H9 (cell line): ENCODE measurements at regions not wholly inside any gene's neighbourhood (a gene's known extent, or its start where the extent isn't known, plus 50 kb on each side); places are given as distances from the start of the nearest gene placed in this dataset.

Experiments
- DNase-seq: peaks from one replicate; pipeline ENCODE4 v3.0.0-alpha.2; 2017
- H2AFZ ChIP-seq: one replicate; pipeline ENCODE4 v1.6.1; 2013; ENCODE audit warnings: mild to moderate bottlenecking, low read length, control low read depth, moderate library complexity
- H2AK5ac ChIP-seq: 2 replicates; pipeline ENCODE4 v1.6.1; 2013; ENCODE audit warnings: low read length, control low read depth, mixed read lengths; ENCODE audit not compliant: insufficient read length
- H2BK120ac ChIP-seq: one replicate; pipeline ENCODE4 v1.6.1; 2013; ENCODE audit warnings: low read depth, mild to moderate bottlenecking, low read length, control low read depth, inconsistent platforms; ENCODE audit not compliant: poor library complexity, severe bottlenecking
- H2BK12ac ChIP-seq: 2 replicates; pipeline ENCODE4 v1.6.1; 2013; ENCODE audit warnings: low read length, control low read depth, mixed read lengths, low read depth; ENCODE audit not compliant: insufficient read length
- H2BK15ac ChIP-seq: 2 replicates; pipeline ENCODE4 v1.6.1; 2013; ENCODE audit warnings: low read depth, low read length, control low read depth
- H2BK20ac ChIP-seq: one replicate; pipeline ENCODE4 v1.6.1; 2013; ENCODE audit warnings: low read depth, mild to moderate bottlenecking, low read length, control low read depth, inconsistent platforms; ENCODE audit not compliant: poor library complexity, severe bottlenecking
- H2BK5ac ChIP-seq: 2 replicates; pipeline ENCODE4 v1.6.1; 2013; ENCODE audit warnings: low read length, control low read depth, mixed read lengths; ENCODE audit not compliant: insufficient read length
- H3K14ac ChIP-seq: 2 replicates; pipeline ENCODE4 v1.6.1; 2013; ENCODE audit warnings: low read length, control low read depth; ENCODE audit not compliant: insufficient read depth
- H3K18ac ChIP-seq: 2 replicates; pipeline ENCODE4 v1.6.1; 2013; ENCODE audit warnings: low read depth, mild to moderate bottlenecking, mixed read lengths, low read length, control low read depth; ENCODE audit not compliant: insufficient read length
- H3K23ac ChIP-seq: 2 replicates; pipeline ENCODE4 v1.6.1; 2013; ENCODE audit warnings: low read length, control low read depth, mixed read lengths, low read depth; ENCODE audit not compliant: insufficient read length
- H3K23me2 ChIP-seq: 2 replicates; pipeline ENCODE4 v1.6.1; 2013; ENCODE audit warnings: low read depth, mild to moderate bottlenecking, mixed read lengths, low read length, control low read depth; ENCODE audit not compliant: insufficient read length, poor library complexity, severe bottlenecking
- H3K27ac ChIP-seq: 2 replicates; pipeline ENCODE4 v1.5.1; 2013; ENCODE audit warnings: low read length, control low read depth, mixed read lengths, low read depth; ENCODE audit not compliant: insufficient read length
- H3K27me3 ChIP-seq: 2 replicates; pipeline ENCODE4 v1.6.1; 2013; ENCODE audit warnings: low read length, control low read depth, inconsistent platforms; ENCODE audit not compliant: insufficient read depth
- H3K4ac ChIP-seq: 2 replicates; pipeline ENCODE4 v1.6.1; 2013; ENCODE audit warnings: low read depth, mild to moderate bottlenecking, control low read depth, inconsistent platforms, low read length, moderate library complexity
- H3K4me1 ChIP-seq: 2 replicates; pipeline ENCODE4 v1.6.1; 2013; ENCODE audit warnings: low read length, control low read depth, inconsistent platforms; ENCODE audit not compliant: insufficient read depth
- H3K4me2 ChIP-seq: 2 replicates; pipeline ENCODE4 v1.6.1; 2013; ENCODE audit warnings: low read length, control low read depth, mixed read lengths; ENCODE audit not compliant: insufficient read length, insufficient read depth
- H3K56ac ChIP-seq: 2 replicates; pipeline ENCODE4 v1.6.1; 2013; ENCODE audit warnings: low read depth, mild to moderate bottlenecking, mixed read lengths, low read length, control low read depth; ENCODE audit not compliant: insufficient read length
- H3K79me1 ChIP-seq: 2 replicates; pipeline ENCODE4 v1.6.1; 2013; ENCODE audit warnings: low read depth, mild to moderate bottlenecking, moderate library complexity, low read length, control low read depth, inconsistent platforms; ENCODE audit not compliant: insufficient read depth, poor library complexity, severe bottlenecking
- H3K79me2 ChIP-seq: 2 replicates; pipeline ENCODE4 v1.6.1; 2013; ENCODE audit warnings: low read length, control low read depth, inconsistent platforms; ENCODE audit not compliant: insufficient read depth
- H3K9ac ChIP-seq: 2 replicates; pipeline ENCODE4 v1.6.1; 2013; ENCODE audit warnings: low read length, control low read depth, mixed read lengths; ENCODE audit not compliant: insufficient read length; ENCODE audit errors: extremely low read depth
- H3K9me3 ChIP-seq: one replicate; pipeline ENCODE4 v1.6.1; 2013; ENCODE audit warnings: low read depth, low read length, inconsistent platforms; ENCODE audit not compliant: control insufficient read depth
- H3T11ph ChIP-seq: one replicate; pipeline ENCODE4 v1.6.1; 2013; ENCODE audit warnings: mild to moderate bottlenecking, low read length, control low read depth, inconsistent platforms
- H4K20me1 ChIP-seq: one replicate; pipeline ENCODE4 v1.6.1; 2013; ENCODE audit not compliant: control insufficient read depth, insufficient read length, insufficient read depth
- H4K5ac ChIP-seq: 2 replicates; pipeline ENCODE4 v1.6.1; 2013; ENCODE audit warnings: low read depth, mild to moderate bottlenecking, mixed read lengths, low read length, control low read depth; ENCODE audit not compliant: insufficient read length
- H4K8ac ChIP-seq: replicated peaks from 2 replicates; pipeline ENCODE4 v1.6.1; 2013; ENCODE audit warnings: low read length, control low read depth, mixed read lengths, low read depth; ENCODE audit not compliant: insufficient read length
- H4K91ac ChIP-seq: 2 replicates; pipeline ENCODE4 v1.6.1; 2013; ENCODE audit warnings: low read depth, mild to moderate bottlenecking, moderate library complexity, mixed read lengths, low read length, control low read depth; ENCODE audit not compliant: insufficient read length
- H3K27ac Mint-ChIP-seq, 3 experiments: 2 replicates in 2 of 3; 3 replicates in 1 of 3; pipeline ENCODE4 v1.8.0; 2020 to 2021; ENCODE audit warnings: mixed read lengths in 3 of 3, mild to moderate bottlenecking in 1 of 3, moderate library complexity in 1 of 3
- H3K27me3 Mint-ChIP-seq: 2 replicates; pipeline ENCODE4 v1.8.0; 2021; ENCODE audit warnings: low read depth, mild to moderate bottlenecking, moderate library complexity, mixed read lengths
- H3K36me3 Mint-ChIP-seq, 3 experiments: 2 replicates in 2 of 3; 3 replicates in 1 of 3; pipeline ENCODE4 v1.8.0; 2020 to 2021; ENCODE audit warnings: low read depth in 3 of 3, mixed read lengths in 3 of 3; ENCODE audit not compliant: insufficient read depth in 1 of 3
- H3K4me1 Mint-ChIP-seq, 2 experiments: 2 replicates each; pipeline ENCODE4 v1.8.0; 2020; ENCODE audit warnings: mixed read lengths in 2 of 2
- H3K4me3 Mint-ChIP-seq, 2 experiments: 2 replicates in 1 of 2; 3 replicates in 1 of 2; pipeline ENCODE4 v1.8.0; 2020 to 2021; ENCODE audit warnings: mild to moderate bottlenecking in 2 of 2, mixed read lengths in 2 of 2, moderate library complexity in 1 of 2
- H3K9me3 Mint-ChIP-seq, 2 experiments: 2 replicates in 1 of 2; 3 replicates in 1 of 2; pipeline ENCODE4 v1.8.0; 2020; ENCODE audit warnings: mild to moderate bottlenecking in 2 of 2, mixed read lengths in 2 of 2, moderate library complexity in 1 of 2
- CTCF ChIP-seq: fragments of 200-600 bp; sonication (generic); conservative IDR thresholded peaks from 3 replicates; pipeline ENCODE4 v1.8.0; 2021; ENCODE audit warnings: antibody characterized with exemption, mild to moderate bottlenecking
- WGBS: extraction: QIAGEN DNeasy Blood & Tissue Kit; methylation state at CpG from one replicate; pipeline ENCODE4 v1.1.7; 2013; ENCODE audit warnings: missing lambda C conversion rate, low lambda C conversion rate, mixed read lengths; ENCODE audit not compliant: insufficient read length; ENCODE audit errors: extremely low coverage; 5-methylcytosine and 5-hydroxymethylcytosine counted together

- Histone ChIP-seq H3K9me3 (no peaks in the 10 kb centered on the region), H3K4ac (no peak overlapping the region), H2BK15ac (no peak overlapping the region), H3K56ac (no peak overlapping the region), H4K20me1 (no peaks in the 10 kb centered on the region), H4K91ac (no peak overlapping the region), H3K14ac (no peak overlapping the region), H3K79me2 (no peaks in the 10 kb centered on the region), H2AK5ac (no peak overlapping the region), H2AFZ (no peak overlapping the region), H3K23ac (no peak overlapping the region), H3K4me2 (no peak overlapping the region), H3K27ac (no peak overlapping the region), H2BK120ac (no peak overlapping the region), H3K79me1 (no peaks in the 10 kb centered on the region), H2BK20ac (no peak overlapping the region), H2BK5ac (no peak overlapping the region), H3K4me1 (no peaks in the 10 kb centered on the region), H4K5ac (no peak overlapping the region), H4K8ac (no peak overlapping the region), H3K9ac (no peak overlapping the region), H3K18ac (no peak overlapping the region), H3K27me3 (no peaks in the 10 kb centered on the region), H2BK12ac (no peak overlapping the region), H3T11ph (no peak overlapping the region), H3K23me2 (no peaks in the 10 kb centered on the region)
- Mint-ChIP-seq H3K4me3 (no peak overlapping the region), H3K4me1 (no peaks in the 10 kb centered on the region; a peak in 1 of 4 replicates), H3K36me3 (no peaks in the 10 kb centered on the region), H3K27me3 (no peaks in the 10 kb centered on the region), H3K9me3 (no peaks in the 10 kb centered on the region), H3K27ac (no peak overlapping the region)
- DNase-seq = no peak
- no CpG with 5 or more reads among the region's 3 CpGs for WGBS
- TF ChIP-seq CTCF = no peak
These were observed 1465.3 kb upstream of the GBE1 start for GRCh38 chr3:83226751-83227150.
